ENCODE measurements at regions not wholly inside any gene's neighbourhood (a gene's known extent, or its start where the extent isn't known, plus 50 kb on each side); places are given as distances from the start of the nearest gene placed in this dataset.

DNA sequence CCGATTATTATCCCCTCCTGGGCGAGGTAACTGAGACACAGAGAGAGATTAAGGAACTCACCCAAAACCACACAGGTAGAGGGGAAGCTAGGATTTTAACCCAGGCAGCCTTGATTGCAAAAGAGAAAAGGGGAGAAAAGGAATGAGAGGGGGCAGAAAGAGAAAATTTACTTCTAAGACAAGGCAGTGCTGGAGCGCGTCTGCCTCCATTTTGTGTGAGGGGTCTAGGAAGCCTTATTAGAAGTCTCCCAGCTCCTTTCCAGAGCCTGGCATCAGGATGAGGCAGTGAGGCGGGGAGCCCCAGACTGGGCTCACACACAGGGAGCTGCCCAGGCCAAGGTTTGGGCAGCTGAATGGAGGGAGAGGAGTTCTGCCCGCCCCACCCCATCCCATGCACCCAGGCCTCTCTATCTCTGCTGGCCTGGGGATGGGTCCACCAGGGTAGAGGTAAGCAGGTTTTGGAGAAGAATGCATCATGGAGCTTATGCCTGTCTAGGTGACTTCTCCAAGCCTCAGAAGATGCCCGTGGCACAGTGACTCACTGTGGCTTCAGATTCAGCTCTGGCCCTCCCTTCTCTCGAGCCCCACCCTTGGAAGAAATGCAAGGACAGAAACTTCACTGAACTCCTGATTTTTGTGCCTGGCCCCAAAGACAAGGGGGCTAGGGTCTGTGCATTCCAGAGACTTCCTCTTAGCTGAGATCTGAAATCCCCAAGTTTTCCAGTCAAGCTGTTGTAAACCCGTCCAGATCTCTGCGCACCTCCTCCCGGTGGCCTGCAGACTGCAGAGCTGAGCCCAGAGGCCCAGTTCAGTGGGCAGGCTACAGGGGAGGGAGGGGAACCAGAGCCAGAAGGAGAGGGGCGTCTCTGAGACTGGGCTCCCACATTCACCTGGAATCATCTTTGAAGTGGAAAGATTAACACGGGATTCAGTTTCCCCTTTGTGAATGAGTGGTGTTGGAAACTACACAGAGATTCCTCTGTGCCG lies 95.1 kb upstream of the CDH5 start:
- H3K9me3 ChIP-seq (ENCODE audit: control insufficient read depth, low read length): no peaks in the 10 kb centered on the region
- intact Hi-C loops (cut with DNase I): loop anchor here in 1 of 2 donors (2.0 kb wide), 1 partner anchor 1149 kb away; the partner anchor contains the start of gene CDH11
- DNase-seq (peak in 1 of 2 donors; percentile 45), ATAC-seq (ENCODE audit: low FRiP score) (no peak)
- H3K4me1 ChIP-seq (ENCODE audit: control insufficient read depth in 1 of 2, insufficient read depth in 2 of 2, low read length in 2 of 2): no peaks in the 10 kb centered on the region
- no peaks in the 10 kb centered on the region for H3K36me3 ChIP-seq (ENCODE audit: control insufficient read depth in 1 of 2, insufficient read depth in 2 of 2, low read length in 1 of 2)
- 89 to 94% methylated on average over 14 of the region's 14 CpGs for WGBS, 2 donors
- H3K4me3 ChIP-seq (ENCODE audit: low read length in 2 of 2): no peak overlapping the region
- no peaks in the 10 kb centered on the region for H3K27me3 ChIP-seq (ENCODE audit: control insufficient read depth in 1 of 2, insufficient read depth in 2 of 2, low read length in 1 of 2)
- no peak overlapping the region for H3K27ac ChIP-seq (ENCODE audit: low read depth in 1 of 2, low read length in 2 of 2)

- H3K36me3 ChIP-seq (ENCODE audit: control insufficient read depth in 1 of 2, insufficient read depth in 2 of 2, low read length in 1 of 2): no peaks in the 10 kb centered on the region
- ATAC-seq (ENCODE audit: low FRiP score) (peak; percentile 87), DNase-seq (peak; percentile 78 to 93)
- intact Hi-C loops (cut with DNase I): loop anchor here in 1 of 2 donors (2.0 kb wide), 1 partner anchor 1148 kb away; the partner anchor contains the start of gene CDH11
- H3K4me3 ChIP-seq (ENCODE audit: low read length in 2 of 2): peak overlapping the region; percentile 14 to 37
- no peaks in the 10 kb centered on the region for H3K9me3 ChIP-seq (ENCODE audit: control insufficient read depth, low read length)
- no peak overlapping the region for H3K27ac ChIP-seq (ENCODE audit: low read depth in 1 of 2, low read length in 2 of 2)
- 11 to 13% methylated on average over 38 to 48 of the region's 48 CpGs for WGBS, 2 donors
- H3K4me1 ChIP-seq (ENCODE audit: control insufficient read depth in 1 of 2, insufficient read depth in 2 of 2, low read length in 2 of 2): no peaks in the 10 kb centered on the region
- no peaks in the 10 kb centered on the region for H3K27me3 ChIP-seq (ENCODE audit: control insufficient read depth in 1 of 2, insufficient read depth in 2 of 2, low read length in 1 of 2)
These were observed 96.1 kb upstream of the CDH5 start for GRCh38 chr16:66270333-66270927.

- ATAC-seq (ENCODE audit: low FRiP score) (no peak), DNase-seq (peak in 1 of 2 donors; percentile 31)
- no peak overlapping the region for H3K27ac ChIP-seq (ENCODE audit: low read depth in 1 of 2, low read length in 2 of 2)
- H3K4me3 ChIP-seq (ENCODE audit: low read length in 2 of 2): peak overlapping the region in 1 of 2 donors; percentile 14
- H3K36me3 ChIP-seq (ENCODE audit: control insufficient read depth in 1 of 2, insufficient read depth in 2 of 2, low read length in 1 of 2): no peaks in the 10 kb centered on the region
- H3K4me1 ChIP-seq (ENCODE audit: control insufficient read depth in 1 of 2, insufficient read depth in 2 of 2, low read length in 2 of 2): no peaks in the 10 kb centered on the region
- H3K27me3 ChIP-seq (ENCODE audit: control insufficient read depth in 1 of 2, insufficient read depth in 2 of 2, low read length in 1 of 2): no peaks in the 10 kb centered on the region
- H3K9me3 ChIP-seq (ENCODE audit: control insufficient read depth, low read length): no peaks in the 10 kb centered on the region
- 64 to 65% methylated on average over 14 of the region's 14 CpGs for WGBS, 2 donors
- intact Hi-C loops (cut with DNase I): loop anchor here in 1 of 2 donors (2.0 kb wide), 1 partner anchor 1147 kb away; the partner anchor contains the start of gene CDH11
These were observed 96.7 kb upstream of the CDH5 start for GRCh38 chr16:66269617-66270332.

DNA sequence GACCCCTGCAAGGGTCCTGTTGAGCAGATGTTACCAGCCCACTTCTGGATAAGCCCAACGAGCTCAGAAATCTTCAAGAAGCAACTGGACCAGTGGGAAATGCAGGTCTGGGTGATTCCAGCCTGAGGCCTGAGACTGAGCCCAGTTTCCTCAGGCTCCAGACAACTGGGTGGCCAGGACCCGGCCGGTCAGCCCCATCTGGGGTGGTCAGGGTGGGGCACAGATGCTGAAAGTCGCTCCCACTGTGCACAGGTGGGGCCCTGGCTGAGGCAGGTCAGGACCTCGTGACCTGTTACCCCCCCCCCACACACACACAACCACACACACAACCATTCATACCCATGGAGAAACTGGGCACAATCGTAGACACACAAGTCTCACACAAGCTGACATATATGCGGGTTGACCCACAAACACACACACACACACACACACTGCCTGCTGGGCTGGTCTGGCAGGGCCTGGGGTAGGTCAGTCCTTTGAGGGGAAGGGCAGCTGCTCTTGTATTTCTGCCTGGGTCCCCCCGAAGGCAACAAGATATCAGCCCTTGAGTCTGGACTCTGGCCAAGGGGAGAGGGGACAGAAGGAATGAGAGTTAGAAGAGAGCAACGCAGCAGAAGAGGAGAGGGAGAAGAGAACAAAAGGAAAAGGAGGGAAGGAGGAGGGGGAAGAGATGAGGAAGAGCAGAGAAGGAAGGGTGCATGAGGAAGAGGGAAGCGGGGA lies 99.0 kb upstream of the CDH5 start:
- peak in 1 of 2 donors; percentile 69 for DNase-seq
- ATAC-seq (ENCODE audit: low FRiP score): no peak
- intact Hi-C loops (cut with DNase I): no loop called here
- Histone ChIP-seq H3K27me3 (ENCODE audit: control insufficient read depth in 1 of 2, insufficient read depth in 2 of 2, low read length in 1 of 2) (no peaks in the 10 kb centered on the region), H3K4me3 (ENCODE audit: low read length in 2 of 2) (no peak overlapping the region), H3K27ac (ENCODE audit: low read depth in 1 of 2, low read length in 2 of 2) (no peak overlapping the region), H3K36me3 (ENCODE audit: control insufficient read depth in 1 of 2, insufficient read depth in 2 of 2, low read length in 1 of 2) (no peaks in the 10 kb centered on the region), H3K9me3 (ENCODE audit: control insufficient read depth, low read length) (no peaks in the 10 kb centered on the region), H3K4me1 (ENCODE audit: control insufficient read depth in 1 of 2, insufficient read depth in 2 of 2, low read length in 2 of 2) (no peaks in the 10 kb centered on the region)
- 92% methylated on average over 10 of the region's 10 CpGs for WGBS, 2 donors

GRCh38 chr16:66266436-66267291 lies 99.8 kb upstream of the CDH5 start:
- DNase-seq (peak; percentile 76 to 83), ATAC-seq (ENCODE audit: low FRiP score) (peak; percentile 70)
- Histone ChIP-seq H3K27me3 (ENCODE audit: control insufficient read depth in 1 of 2, insufficient read depth in 2 of 2, low read length in 1 of 2) (no peaks in the 10 kb centered on the region), H3K9me3 (ENCODE audit: control insufficient read depth, low read length) (no peaks in the 10 kb centered on the region), H3K36me3 (ENCODE audit: control insufficient read depth in 1 of 2, insufficient read depth in 2 of 2, low read length in 1 of 2) (no peaks in the 10 kb centered on the region), H3K4me1 (ENCODE audit: control insufficient read depth in 1 of 2, insufficient read depth in 2 of 2, low read length in 2 of 2) (no peaks in the 10 kb centered on the region), H3K27ac (ENCODE audit: low read depth in 1 of 2, low read length in 2 of 2) (no peak overlapping the region), H3K4me3 (ENCODE audit: low read length in 2 of 2) (no peak overlapping the region)
- intact Hi-C loops (cut with DNase I): no loop called here
- WGBS, 2 donors: 70 to 82% methylated on average over 24 of the region's 24 CpGs

GRCh38 chr16:66265556-66266141 lies 100.8 kb upstream of the CDH5 start:
- H3K4me1 ChIP-seq (ENCODE audit: control insufficient read depth in 1 of 2, insufficient read depth in 2 of 2, low read length in 2 of 2): no peaks in the 10 kb centered on the region
- ATAC-seq (ENCODE audit: low FRiP score) (no peak), DNase-seq (peak in 1 of 2 donors; percentile 62)
- no peak overlapping the region for H3K27ac ChIP-seq (ENCODE audit: low read depth in 1 of 2, low read length in 2 of 2)
- no peak overlapping the region for H3K4me3 ChIP-seq (ENCODE audit: low read length in 2 of 2)
- no peaks in the 10 kb centered on the region for H3K9me3 ChIP-seq (ENCODE audit: control insufficient read depth, low read length)
- H3K36me3 ChIP-seq (ENCODE audit: control insufficient read depth in 1 of 2, insufficient read depth in 2 of 2, low read length in 1 of 2): no peaks in the 10 kb centered on the region
- 95 to 97% methylated on average over 13 of the region's 13 CpGs for WGBS, 2 donors
- intact Hi-C loops (cut with DNase I): no loop called here
- no peaks in the 10 kb centered on the region for H3K27me3 ChIP-seq (ENCODE audit: control insufficient read depth in 1 of 2, insufficient read depth in 2 of 2, low read length in 1 of 2)

GRCh38 chr16:66265048-66265415 lies 101.5 kb upstream of the CDH5 start:
- no peaks in the 10 kb centered on the region for H3K4me1 ChIP-seq (ENCODE audit: control insufficient read depth in 1 of 2, insufficient read depth in 2 of 2, low read length in 2 of 2)
- H3K36me3 ChIP-seq (ENCODE audit: control insufficient read depth in 1 of 2, insufficient read depth in 2 of 2, low read length in 1 of 2): no peaks in the 10 kb centered on the region
- intact Hi-C loops (cut with DNase I): no loop called here
- ATAC-seq (ENCODE audit: low FRiP score): no peak
- no peak overlapping the region for H3K4me3 ChIP-seq (ENCODE audit: low read length in 2 of 2)
- peak in 1 of 2 donors; percentile 45 for DNase-seq
- H3K27ac ChIP-seq (ENCODE audit: low read depth in 1 of 2, low read length in 2 of 2): no peak overlapping the region
- 62 to 67% methylated on average over 3 of the region's 3 CpGs for WGBS, 2 donors
- H3K27me3 ChIP-seq (ENCODE audit: control insufficient read depth in 1 of 2, insufficient read depth in 2 of 2, low read length in 1 of 2): no peaks in the 10 kb centered on the region
- no peaks in the 10 kb centered on the region for H3K9me3 ChIP-seq (ENCODE audit: control insufficient read depth, low read length)
